ENCODE measurements at regions not wholly inside any gene's neighbourhood (a gene's known extent, or its start where the extent isn't known, plus 50 kb on each side); places are given as distances from the start of the nearest gene placed in this dataset.

GRCh38 chr6:34618430-34619182 is 62.5 kb upstream of the SPDEF start:
- peaks cover 0 to 3% of the 10 kb centered on the region in 2 donors for H3K4me1 ChIP-seq
- DNase-seq, result no peak
- no peaks in the 10 kb centered on the region for H3K9me3 ChIP-seq
- no peak overlapping the region for H3K4me3 ChIP-seq (replicated peaks in 1 of 3)
- no peak overlapping the region for H3K27ac ChIP-seq
- WGBS, 2 donors, result 94 to 95% methylated on average over 5 of the region's 5 CpGs
- H3K36me3 ChIP-seq, result no peaks in the 10 kb centered on the region
- intact Hi-C loops (cut with DNase I), result no loop called here
- TF ChIP-seq POLR2A (IDR thresholded peaks at IDR 0.05), result no peak
- TF ChIP-seq CTCF (IDR thresholded peaks at IDR 0.05), result no peak
- no peaks in the 10 kb centered on the region for H3K27me3 ChIP-seq

- Histone ChIP-seq H3K36me3 (no peaks in the 10 kb centered on the region), H3K4me3 (replicated peaks in 1 of 3) (no peak overlapping the region), H3K9me3 (no peaks in the 10 kb centered on the region), H3K27ac (no peak overlapping the region), H3K4me1 (peaks cover 0 to 3% of the 10 kb centered on the region in 2 donors), H3K27me3 (no peaks in the 10 kb centered on the region)
- no peak for TF ChIP-seq POLR2A (IDR thresholded peaks at IDR 0.05)
- TF ChIP-seq CTCF (IDR thresholded peaks at IDR 0.05), result no peak
- 86 to 90% methylated on average over 7 of the region's 7 CpGs for WGBS, 2 donors
- DNase-seq, result no peak
- intact Hi-C loops (cut with DNase I), result no loop called here
Measured at GRCh38 chr6:34617231-34617630, 61.1 kb upstream of the SPDEF start.

- TF ChIP-seq POLR2A (IDR thresholded peaks at IDR 0.05), result no peak
- no peak for TF ChIP-seq CTCF (IDR thresholded peaks at IDR 0.05)
- Histone ChIP-seq H3K4me3 (replicated peaks in 1 of 3) (no peak overlapping the region), H3K9me3 (no peaks in the 10 kb centered on the region), H3K27me3 (no peaks in the 10 kb centered on the region), H3K4me1 (peaks cover 0 to 3% of the 10 kb centered on the region in 2 donors), H3K27ac (no peak overlapping the region), H3K36me3 (no peaks in the 10 kb centered on the region)
- 96 to 100% methylated on average over 1 of the region's 1 CpG for WGBS, 2 donors
- DNase-seq, result no peak
- intact Hi-C loops (cut with DNase I), result no loop called here
Measured at GRCh38 chr6:34616227-34616585, 60.1 kb upstream of the SPDEF start.

GRCh38 chr6:34615574-34616226 is 59.6 kb upstream of the SPDEF start:
- Histone ChIP-seq H3K36me3 (no peaks in the 10 kb centered on the region), H3K9me3 (no peaks in the 10 kb centered on the region), H3K4me3 (replicated peaks in 1 of 3) (no peak overlapping the region), H3K27ac (no peak overlapping the region), H3K4me1 (peaks cover 0 to 3% of the 10 kb centered on the region in 2 donors), H3K27me3 (no peaks in the 10 kb centered on the region)
- TF ChIP-seq CTCF (IDR thresholded peaks at IDR 0.05) (no peak), POLR2A (IDR thresholded peaks at IDR 0.05) (no peak)
- intact Hi-C loops (cut with DNase I), result no loop called here
- 89 to 96% methylated on average over 7 of the region's 7 CpGs for WGBS, 2 donors
- DNase-seq, result no peak

GRCh38 chr6:34610819-34611477 is 54.8 kb upstream of the SPDEF start:
- H3K4me1 ChIP-seq, result peaks cover 0 to 8% of the 10 kb centered on the region in 2 donors
- DNase-seq, result no peak
- intact Hi-C loops (cut with DNase I), result no loop called here
- H3K4me3 ChIP-seq (replicated peaks in 1 of 3), result no peak overlapping the region
- H3K36me3 ChIP-seq, result peaks cover 0 to 5% of the 10 kb centered on the region in 2 donors
- H3K27ac ChIP-seq, result peak overlapping the region in 1 of 3 donors; percentile 6
- no peak for TF ChIP-seq CTCF (IDR thresholded peaks at IDR 0.05)
- TF ChIP-seq POLR2A (IDR thresholded peaks at IDR 0.05), result no peak
- no peaks in the 10 kb centered on the region for H3K9me3 ChIP-seq
- WGBS, 2 donors, result 81 to 85% methylated on average over 4 of the region's 4 CpGs
- no peaks in the 10 kb centered on the region for H3K27me3 ChIP-seq

Measured in thyroid gland (tissue), 4 donors.